ENCODE measurements at regions not wholly inside any gene's neighbourhood (a gene's known extent, or its start where the extent isn't known, plus 50 kb on each side); places are given as distances from the start of the nearest gene placed in this dataset.

- Histone ChIP-seq H3K9ac (ENCODE audit: low read depth, low read length) (no peak overlapping the region), H3K9me3 (ENCODE audit: insufficient read depth, low read depth, low read length) (no peaks in the 10 kb centered on the region), H3K27ac (ENCODE audit: low read depth, low read length) (no peak overlapping the region), H3K36me3 (ENCODE audit: insufficient read depth, low read length) (no peaks in the 10 kb centered on the region), H3K4me1 (ENCODE audit: insufficient read depth, low read length) (peaks cover 2% of the 10 kb centered on the region; the same call in 1 of the 2 replicates), H3K27me3 (ENCODE audit: insufficient read depth, low read length) (no peaks in the 10 kb centered on the region), H3K4me3 (ENCODE audit: low read length) (no peak overlapping the region)
- WGBS: 95% methylated on average over 2 of the region's 2 CpGs
Measured at GRCh38 chr2:65870826-65871225, 438.4 kb upstream of the SPRED2 start.

- no peaks in the 10 kb centered on the region for H3K27me3 ChIP-seq (ENCODE audit: insufficient read depth, low read length)
- H3K9ac ChIP-seq (ENCODE audit: low read depth, low read length): no peak overlapping the region
- peaks cover 2% of the 10 kb centered on the region for H3K4me1 ChIP-seq (ENCODE audit: insufficient read depth, low read length)
- no peaks in the 10 kb centered on the region for H3K9me3 ChIP-seq (ENCODE audit: insufficient read depth, low read depth, low read length)
- WGBS: 91% methylated on average over 4 of the region's 5 CpGs
- no peaks in the 10 kb centered on the region for H3K36me3 ChIP-seq (ENCODE audit: insufficient read depth, low read length)
- H3K27ac ChIP-seq (ENCODE audit: low read depth, low read length): no peak overlapping the region
- no peak overlapping the region for H3K4me3 ChIP-seq (ENCODE audit: low read length)
Measured at GRCh38 chr2:65869296-65869695, 436.9 kb upstream of the SPRED2 start.

- Histone ChIP-seq H3K9me3 (ENCODE audit: insufficient read depth, low read depth, low read length) (no peaks in the 10 kb centered on the region), H3K4me1 (ENCODE audit: insufficient read depth, low read length) (peaks cover 7% of the 10 kb centered on the region), H3K27ac (ENCODE audit: low read depth, low read length) (no peak overlapping the region), H3K9ac (ENCODE audit: low read depth, low read length) (no peak overlapping the region), H3K36me3 (ENCODE audit: insufficient read depth, low read length) (no peaks in the 10 kb centered on the region), H3K4me3 (ENCODE audit: low read length) (no peak overlapping the region), H3K27me3 (ENCODE audit: insufficient read depth, low read length) (no peaks in the 10 kb centered on the region)
- 95% methylated on average over 5 of the region's 5 CpGs for WGBS
Measured at GRCh38 chr2:65868177-65868576, 435.8 kb upstream of the SPRED2 start.

DNA sequence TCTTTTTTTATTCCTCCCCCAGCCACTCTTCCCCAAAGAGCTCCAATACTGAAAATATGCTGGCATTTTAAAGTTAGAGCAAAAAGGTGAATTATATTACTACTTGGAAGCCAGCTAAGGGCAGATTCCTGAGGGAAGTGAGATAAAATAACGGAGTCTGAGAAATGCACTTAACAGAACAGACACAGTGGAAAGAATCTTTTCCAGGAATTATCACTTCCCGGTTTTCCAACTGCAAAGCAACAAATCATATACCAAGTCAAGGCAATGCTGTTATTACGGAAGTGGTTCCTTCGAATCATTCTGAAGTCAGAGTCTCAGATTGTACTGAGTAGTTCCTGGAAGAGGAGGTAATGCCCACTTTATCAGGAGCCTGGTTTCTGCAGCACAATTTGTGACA, 435.0 kb upstream of the SPRED2 start:
- no peak overlapping the region for H3K4me3 ChIP-seq (ENCODE audit: low read length)
- H3K27me3 ChIP-seq (ENCODE audit: insufficient read depth, low read length): no peaks in the 10 kb centered on the region
- H3K9me3 ChIP-seq (ENCODE audit: insufficient read depth, low read depth, low read length): no peaks in the 10 kb centered on the region
- H3K27ac ChIP-seq (ENCODE audit: low read depth, low read length): no peak overlapping the region
- no peak overlapping the region for H3K9ac ChIP-seq (ENCODE audit: low read depth, low read length)
- peaks cover 7% of the 10 kb centered on the region for H3K4me1 ChIP-seq (ENCODE audit: insufficient read depth, low read length)
- 95% methylated on average over 4 of the region's 4 CpGs for WGBS
- no peaks in the 10 kb centered on the region for H3K36me3 ChIP-seq (ENCODE audit: insufficient read depth, low read length)

GRCh38 chr2:65866148-65866547, 433.7 kb upstream of the SPRED2 start:
- H3K9ac ChIP-seq (ENCODE audit: low read depth, low read length): no peak overlapping the region
- H3K4me3 ChIP-seq (ENCODE audit: low read length): no peak overlapping the region
- H3K9me3 ChIP-seq (ENCODE audit: insufficient read depth, low read depth, low read length): no peaks in the 10 kb centered on the region
- no peaks in the 10 kb centered on the region for H3K27me3 ChIP-seq (ENCODE audit: insufficient read depth, low read length)
- peaks cover 7% of the 10 kb centered on the region for H3K4me1 ChIP-seq (ENCODE audit: insufficient read depth, low read length)
- WGBS: 97% methylated on average over 3 of the region's 3 CpGs
- no peak overlapping the region for H3K27ac ChIP-seq (ENCODE audit: low read depth, low read length)
- no peaks in the 10 kb centered on the region for H3K36me3 ChIP-seq (ENCODE audit: insufficient read depth, low read length)

DNA sequence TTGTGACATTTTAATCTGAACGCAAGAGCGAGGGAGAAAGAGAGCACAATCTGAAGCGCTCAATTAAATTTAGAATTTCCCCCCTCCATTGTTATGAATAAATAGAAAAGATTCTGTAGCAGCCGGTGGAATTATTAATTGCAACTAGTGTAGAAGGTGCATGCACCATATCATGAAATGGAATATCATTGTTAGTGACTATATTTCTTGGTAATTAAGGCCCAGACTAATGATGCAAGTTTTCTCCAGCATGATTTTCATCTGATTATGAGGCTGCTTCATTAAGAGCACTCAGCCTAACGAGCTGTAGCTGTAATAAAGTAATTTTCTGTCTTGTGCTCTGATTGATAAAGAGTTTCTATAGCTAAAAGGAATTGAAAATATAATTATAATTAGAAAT, 432.2 kb upstream of the SPRED2 start:
- whole genome bisulfite sequencing: 98% methylated on average over 2 of the region's 5 CpGs
- H3K27me3 ChIP-seq (ENCODE audit: insufficient read depth, low read length): no peaks in the 10 kb centered on the region

DNA sequence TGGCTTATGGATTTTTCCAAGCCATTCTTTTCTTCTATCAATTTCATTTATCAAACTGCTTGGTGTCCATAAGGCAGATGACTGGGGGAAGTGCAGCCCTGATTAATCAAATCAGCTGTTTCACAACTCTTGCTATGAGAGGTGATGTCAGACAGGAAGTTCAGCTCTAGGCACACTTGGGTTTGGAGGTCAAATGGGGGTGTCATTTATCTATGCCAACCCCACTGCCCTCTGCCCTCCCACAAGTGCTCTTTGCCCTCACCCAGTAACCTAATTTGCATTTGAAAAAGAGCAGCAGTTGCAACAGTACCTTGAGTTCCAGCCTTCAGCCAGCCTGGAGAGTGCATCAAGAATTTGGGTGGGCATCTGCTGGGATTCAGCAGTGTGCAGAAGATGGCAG, 431.3 kb upstream of the SPRED2 start:
- Histone ChIP-seq H3K27me3 (ENCODE audit: insufficient read depth, low read length) (no peaks in the 10 kb centered on the region), H3K4me1 (ENCODE audit: insufficient read depth, low read length) (peaks cover 7% of the 10 kb centered on the region; the same call in 1 of the 2 replicates), H3K9ac (ENCODE audit: low read depth, low read length) (no peak overlapping the region), H3K36me3 (ENCODE audit: insufficient read depth, low read length) (no peaks in the 10 kb centered on the region), H3K4me3 (ENCODE audit: low read length) (no peak overlapping the region), H3K27ac (ENCODE audit: low read depth, low read length) (no peak overlapping the region), H3K9me3 (ENCODE audit: insufficient read depth, low read depth, low read length) (no peaks in the 10 kb centered on the region)

More for the DNA sequence above, 432.2 kb upstream of the SPRED2 start:
- H3K9me3 ChIP-seq (ENCODE audit: insufficient read depth, low read depth, low read length): no peaks in the 10 kb centered on the region
- H3K27ac ChIP-seq (ENCODE audit: low read depth, low read length): no peak overlapping the region
- H3K4me3 ChIP-seq (ENCODE audit: low read length): no peak overlapping the region
- H3K9ac ChIP-seq (ENCODE audit: low read depth, low read length): no peak overlapping the region
- peaks cover 7% of the 10 kb centered on the region; the same call in 1 of the 2 replicates for H3K4me1 ChIP-seq (ENCODE audit: insufficient read depth, low read length)
- no peaks in the 10 kb centered on the region for H3K36me3 ChIP-seq (ENCODE audit: insufficient read depth, low read length)

DNA sequence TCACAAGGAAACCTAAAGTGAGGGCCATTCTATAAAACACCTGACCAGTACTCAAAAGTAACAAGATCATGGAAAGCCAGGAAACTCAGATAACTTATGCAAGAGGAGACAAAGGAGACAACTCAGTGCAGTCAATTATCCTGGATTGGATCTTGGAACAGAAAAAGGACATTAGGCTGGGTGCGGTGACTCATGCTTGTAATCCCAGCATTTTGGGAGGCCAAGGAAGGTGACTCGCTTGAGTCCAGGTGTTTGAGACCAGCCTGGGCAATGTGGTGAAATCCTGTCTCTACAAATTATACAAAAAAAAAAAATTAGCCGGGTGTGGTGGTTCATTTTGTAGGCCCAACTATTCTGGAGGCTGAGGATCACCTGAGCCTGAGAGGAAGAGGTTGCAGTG, 424.5 kb upstream of the SPRED2 start:
- no peak overlapping the region for H3K27ac ChIP-seq (ENCODE audit: low read depth, low read length)
- no peaks in the 10 kb centered on the region for H3K36me3 ChIP-seq (ENCODE audit: insufficient read depth, low read length)
- H3K27me3 ChIP-seq (ENCODE audit: insufficient read depth, low read length): no peaks in the 10 kb centered on the region
- no peaks in the 10 kb centered on the region for H3K9me3 ChIP-seq (ENCODE audit: insufficient read depth, low read depth, low read length)
- no peak overlapping the region for H3K4me3 ChIP-seq (ENCODE audit: low read length)
- H3K9ac ChIP-seq (ENCODE audit: low read depth, low read length): no peak overlapping the region
- no peaks in the 10 kb centered on the region for H3K4me1 ChIP-seq (ENCODE audit: insufficient read depth, low read length)
- 91% methylated on average over 3 of the region's 3 CpGs for WGBS

GRCh38 chr2:65856423-65856822, 424.0 kb upstream of the SPRED2 start:
- no peaks in the 10 kb centered on the region for H3K27me3 ChIP-seq (ENCODE audit: insufficient read depth, low read length)
- H3K4me1 ChIP-seq (ENCODE audit: insufficient read depth, low read length): no peaks in the 10 kb centered on the region
- no peaks in the 10 kb centered on the region for H3K36me3 ChIP-seq (ENCODE audit: insufficient read depth, low read length)
- no peak overlapping the region for H3K4me3 ChIP-seq (ENCODE audit: low read length)
- H3K27ac ChIP-seq (ENCODE audit: low read depth, low read length): no peak overlapping the region
- H3K9me3 ChIP-seq (ENCODE audit: insufficient read depth, low read depth, low read length): no peaks in the 10 kb centered on the region
- H3K9ac ChIP-seq (ENCODE audit: low read depth, low read length): no peak overlapping the region

GRCh38 chr2:65850695-65851094, 418.3 kb upstream of the SPRED2 start:
- Histone ChIP-seq H3K4me3 (ENCODE audit: low read length) (no peak overlapping the region), H3K27ac (ENCODE audit: low read depth, low read length) (no peak overlapping the region), H3K9ac (ENCODE audit: low read depth, low read length) (no peak overlapping the region), H3K27me3 (ENCODE audit: insufficient read depth, low read length) (no peaks in the 10 kb centered on the region), H3K4me1 (ENCODE audit: insufficient read depth, low read length) (no peaks in the 10 kb centered on the region), H3K36me3 (ENCODE audit: insufficient read depth, low read length) (no peaks in the 10 kb centered on the region), H3K9me3 (ENCODE audit: insufficient read depth, low read depth, low read length) (no peaks in the 10 kb centered on the region)

DNA sequence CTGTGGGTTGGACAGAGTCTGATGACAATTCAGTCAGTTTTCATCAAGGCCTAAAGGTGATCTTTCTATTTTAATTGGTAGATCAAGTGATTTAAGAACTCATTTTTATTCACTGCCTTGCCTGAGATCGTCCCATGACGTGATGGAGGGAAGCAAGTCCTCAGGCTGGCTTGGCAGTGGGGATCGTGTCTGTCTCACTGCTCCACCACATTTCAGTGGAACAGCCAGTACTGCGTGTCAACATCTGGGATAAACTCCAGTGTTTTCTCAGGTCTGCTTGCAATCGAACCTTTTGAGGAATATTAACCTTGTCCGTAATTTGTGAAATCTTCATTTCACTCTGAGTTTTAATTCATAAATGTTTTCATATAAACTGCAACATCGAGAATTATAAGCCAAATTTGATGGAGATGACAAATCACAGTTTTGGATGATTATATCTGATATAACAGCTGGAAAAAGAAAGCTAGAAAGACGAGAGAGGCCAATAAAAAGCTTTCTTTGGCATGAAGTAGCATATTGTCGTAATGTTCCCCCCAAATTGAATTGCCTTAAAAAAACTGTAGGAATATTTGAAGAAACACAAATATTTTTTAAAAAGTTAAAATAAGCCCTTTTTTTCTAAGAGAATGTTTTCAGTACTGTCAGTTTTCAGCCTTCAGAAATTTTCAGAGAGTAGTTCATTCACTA, 414.7 kb upstream of the SPRED2 start:
- Histone ChIP-seq H3K4me1 (ENCODE audit: insufficient read depth, low read length) (no peaks in the 10 kb centered on the region), H3K27me3 (ENCODE audit: insufficient read depth, low read length) (no peaks in the 10 kb centered on the region), H3K4me3 (ENCODE audit: low read length) (no peak overlapping the region), H3K27ac (ENCODE audit: low read depth, low read length) (no peak overlapping the region), H3K36me3 (ENCODE audit: insufficient read depth, low read length) (no peaks in the 10 kb centered on the region), H3K9ac (ENCODE audit: low read depth, low read length) (no peak overlapping the region), H3K9me3 (ENCODE audit: insufficient read depth, low read depth, low read length) (peaks cover 5% of the 10 kb centered on the region; the same call in 1 of the 2 replicates)
- 90% methylated on average over 9 of the region's 9 CpGs for WGBS

Data from HUES64 (cell line).